ENCODE measurements at regions not wholly inside any gene's neighbourhood (a gene's known extent, or its start where the extent isn't known, plus 50 kb on each side); places are given as distances from the start of the nearest gene placed in this dataset.

- no peaks in the 10 kb centered on the region for H3K9me1 ChIP-seq (ENCODE audit: control insufficient read depth, insufficient read depth, low read length)
- H3K4me3 ChIP-seq: no peak overlapping the region
- H3K27ac ChIP-seq (ENCODE audit: extremely low read depth, low read depth, low read length): no peak overlapping the region
- BruUV-seq (replicated peaks): no TSS peak
- no peak for FAIRE-seq
- no peak for DNase-seq (ENCODE audit: extremely low read depth in 1 of 4, low spot score in 3 of 4)
- no peaks in the 10 kb centered on the region for H3K79me2 ChIP-seq (ENCODE audit: control insufficient read depth, insufficient read depth, low read length)
- CTCF ChIA-PET (ENCODE audit: low intra/inter-chr PET ratio): no interaction called here
- no peak overlapping the region for H3K4me2 ChIP-seq (ENCODE audit: insufficient read depth, low read length)
- no peak overlapping the region for H3K9ac ChIP-seq (ENCODE audit: insufficient read depth in 1 of 2, low read depth in 2 of 2, low read length in 2 of 2)
- POLR2A ChIA-PET: no interaction called here
- no peaks in the 10 kb centered on the region for H3K27me3 ChIP-seq (ENCODE audit: control insufficient read depth in 2 of 2, insufficient read depth in 2 of 2, low read length in 2 of 2)
- intact Hi-C loops (cut with micrococcal nuclease): no loop called here
- no peaks in the 10 kb centered on the region for H4K20me1 ChIP-seq (replicated peaks; ENCODE audit: control insufficient read depth, insufficient read depth, low read length)
- in situ Hi-C loops (cut with MboI): no loop called here
- ATAC-seq: no peak
- no peak overlapping the region for H2AFZ ChIP-seq (ENCODE audit: low read depth, low read length)
- H3K9me3 ChIP-seq (replicated peaks; ENCODE audit: control insufficient read depth, insufficient read depth, low read depth, low read length): no peaks in the 10 kb centered on the region
- H3K4me1 ChIP-seq (replicated peaks in 1 of 2; ENCODE audit: control insufficient read depth in 2 of 2, insufficient read depth in 2 of 2, low read length in 2 of 2): no peaks in the 10 kb centered on the region
- H3K36me3 ChIP-seq (ENCODE audit: control insufficient read depth, insufficient read depth, low read length): no peaks in the 10 kb centered on the region
- WGBS (ENCODE audit: insufficient coverage, low coverage, missing lambda C conversion rate): 0% methylated on average over 4 of the region's 4 CpGs
- no peak for TF ChIP-seq SREBF1 (IDR thresholded peaks at IDR 0.05; ENCODE audit: borderline replicate concordance, low read depth, low read length)
- TF ChIP-seq CHD7 (IDR thresholded peaks at IDR 0.05; ENCODE audit: low read depth, low read length): no peak
- no peak for TF ChIP-seq THRB (CRISPR knock-in tag; conservative IDR thresholded peaks at IDR 0.05)
- TF ChIP-seq ZNF133 (CRISPR knock-in tag; IDR thresholded peaks at IDR 0.05): no peak
- no peak for TF ChIP-seq ZNF274 (IDR thresholded peaks at IDR 0.05; ENCODE audit: borderline replicate concordance, low read depth, low read length)
- TF ChIP-seq PREB (CRISPR knock-in tag; IDR thresholded peaks at IDR 0.05): no peak
- TF ChIP-seq ZBTB34 (CRISPR knock-in tag; IDR thresholded peaks at IDR 0.05): no peak
Measured at GRCh38 chr2:219887870-219888269, 260.4 kb downstream of the SLC4A3 start.

Data from K562 (cell line).